RWPE2 (cell line): ENCODE measurements at regions not wholly inside any gene's neighbourhood (a gene's known extent, or its start where the extent isn't known, plus 50 kb on each side); places are given as distances from the start of the nearest gene placed in this dataset.

Experiments
- ATAC-seq: fragments of 200-7000 bp; cut with Tn5 transposase; 3 replicates; pipeline ENCODE4 v1.9.1; 2021; ENCODE audit warnings: low read depth
- DNase-seq: peaks from one replicate; pipeline ENCODE4 v3.0.0-alpha.2; 2020; ENCODE audit warnings: low spot score
- H3K27ac ChIP-seq: fragments of 450-650 bp; 2 replicates; pipeline ENCODE4 v1.5.1; 2017; ENCODE audit warnings: mild to moderate bottlenecking; ENCODE audit not compliant: poor library complexity, severe bottlenecking
- H3K27me3 ChIP-seq: fragments of 250-450 bp; sonication (Bioruptor Pico); 2 replicates; pipeline ENCODE4 v1.5.1; 2021; ENCODE audit warnings: mild to moderate bottlenecking, moderate library complexity; ENCODE audit not compliant: insufficient read depth, poor library complexity, severe bottlenecking
- H3K36me3 ChIP-seq: fragments of 250-450 bp; sonication (Bioruptor Pico); 2 replicates; pipeline ENCODE4 v1.5.1; 2020; ENCODE audit warnings: low read depth, mild to moderate bottlenecking, moderate library complexity
- H3K4me1 ChIP-seq: fragments of 250-450 bp; sonication (Bioruptor Pico); 2 replicates; pipeline ENCODE4 v1.5.1; 2021; ENCODE audit warnings: mild to moderate bottlenecking, moderate library complexity; ENCODE audit not compliant: insufficient read depth, poor library complexity, severe bottlenecking
- H3K4me3 ChIP-seq: fragments of 250-450 bp; sonication (Bioruptor Pico); 2 replicates; pipeline ENCODE4 v1.5.1; 2021; ENCODE audit warnings: mild to moderate bottlenecking, moderate library complexity; ENCODE audit not compliant: severe bottlenecking
- H3K9me3 ChIP-seq: fragments of 250-450 bp; sonication (Bioruptor Pico); 2 replicates; pipeline ENCODE4 v1.5.1; 2021; ENCODE audit warnings: mild to moderate bottlenecking, moderate library complexity; ENCODE audit not compliant: severe bottlenecking
- CTCF ChIP-seq: fragments of 450-650 bp; IDR thresholded peaks from one replicate; pipeline ENCODE4 v1.5.1; 2017; ENCODE audit warnings: mild to moderate bottlenecking, moderate library complexity; ENCODE audit not compliant: poor library complexity, severe bottlenecking

GRCh38 chr5:38099205-38100168 is 158.9 kb upstream of the EGFLAM start:
- Histone ChIP-seq H3K4me3 (no peak overlapping the region), H3K9me3 (no peaks in the 10 kb centered on the region), H3K27ac (no peak overlapping the region), H3K27me3 (peaks cover 16% of the 10 kb centered on the region), H3K36me3 (no peaks in the 10 kb centered on the region), H3K4me1 (no peaks in the 10 kb centered on the region)
- DNase-seq (no peak), ATAC-seq (no peak)
- no peak for TF ChIP-seq CTCF

DNA sequence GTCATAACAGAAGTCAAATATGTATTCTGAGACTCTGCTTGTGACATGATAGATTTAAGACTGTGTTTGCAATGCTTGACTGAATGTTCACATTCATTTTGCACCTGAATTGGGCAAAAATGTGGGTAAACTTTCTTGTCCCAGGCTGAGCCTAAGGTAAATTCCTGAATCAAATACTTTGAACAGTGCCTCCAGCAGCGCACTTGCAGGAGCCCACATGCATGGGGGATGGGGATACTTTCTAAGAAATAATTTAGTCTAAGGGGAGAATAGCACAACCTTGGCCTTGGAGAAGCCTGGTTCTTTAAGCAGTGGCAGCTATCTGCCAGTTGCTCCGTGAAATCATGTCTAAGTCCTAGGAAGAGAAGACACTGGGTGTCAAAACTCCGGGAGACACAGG is 163.5 kb upstream of the EGFLAM start:
- Histone ChIP-seq H3K27me3 (peaks cover 50% of the 10 kb centered on the region), H3K4me3 (no peak overlapping the region), H3K9me3 (no peaks in the 10 kb centered on the region), H3K4me1 (no peaks in the 10 kb centered on the region), H3K27ac (no peak overlapping the region), H3K36me3 (no peaks in the 10 kb centered on the region)
- no peak for TF ChIP-seq CTCF
- no peak for DNase-seq
- ATAC-seq, result no peak

DNA sequence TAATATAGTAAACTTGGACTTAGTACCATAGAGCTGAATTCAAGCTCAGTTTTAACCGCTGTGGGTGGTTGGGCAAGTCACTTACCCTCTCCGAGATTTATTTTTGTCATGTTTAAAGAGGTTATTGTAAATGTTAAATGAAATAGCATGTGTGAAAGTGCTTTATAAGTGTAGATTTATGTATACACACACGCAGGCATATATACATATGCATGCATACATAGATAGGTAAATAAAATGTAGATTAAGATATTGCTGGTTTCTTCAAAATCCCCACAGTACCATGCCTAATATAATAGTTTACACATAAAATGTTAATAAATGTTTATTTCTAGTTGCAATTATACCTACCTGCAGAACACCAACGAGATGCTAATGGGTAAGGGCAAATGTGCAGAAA is 164.5 kb upstream of the EGFLAM start:
- no peaks in the 10 kb centered on the region for H3K4me1 ChIP-seq
- no peak for TF ChIP-seq CTCF

DNA sequence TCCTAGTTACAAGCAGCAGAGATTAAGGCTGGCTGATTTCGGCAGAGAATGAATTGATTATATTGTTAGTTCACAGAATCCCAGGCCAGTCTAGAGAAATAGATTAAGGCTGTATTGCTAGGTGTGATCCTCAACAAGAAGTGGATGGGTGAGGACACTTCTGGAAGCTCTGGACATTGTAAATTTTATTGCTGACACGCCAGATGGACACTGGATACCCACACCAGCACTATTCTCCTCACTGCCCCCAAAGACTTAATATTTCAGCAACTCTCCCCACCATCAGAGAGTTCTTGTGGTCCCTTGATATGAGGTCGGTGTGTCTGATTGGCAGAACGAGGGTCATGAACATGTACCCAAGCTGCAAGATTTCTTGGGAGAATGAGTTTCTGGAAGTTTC is 171.6 kb upstream of the EGFLAM start:
- ATAC-seq, result no peak
- no peaks in the 10 kb centered on the region for H3K9me3 ChIP-seq
- no peak overlapping the region for H3K27ac ChIP-seq
- no peaks in the 10 kb centered on the region for H3K36me3 ChIP-seq
- H3K4me3 ChIP-seq, result no peak overlapping the region
- H3K4me1 ChIP-seq, result no peaks in the 10 kb centered on the region
- H3K27me3 ChIP-seq, result peaks cover 87% of the 10 kb centered on the region
- no peak for DNase-seq
- TF ChIP-seq CTCF, result no peak

More for the DNA sequence above, 164.5 kb upstream of the EGFLAM start:
- Histone ChIP-seq H3K4me3 (no peak overlapping the region), H3K27ac (no peak overlapping the region), H3K27me3 (peaks cover 60% of the 10 kb centered on the region), H3K36me3 (no peaks in the 10 kb centered on the region), H3K9me3 (no peaks in the 10 kb centered on the region)
- ATAC-seq (no peak), DNase-seq (no peak)
